Stomach smooth muscle (tissue), 2 donors: ENCODE measurements at regions not wholly inside any gene's neighbourhood (a gene's known extent, or its start where the extent isn't known, plus 50 kb on each side); places are given as distances from the start of the nearest gene placed in this dataset.

Source experiments
- H3K27ac ChIP-seq: one replicate; pipeline ENCODE4 v1.7.0; 2013; ENCODE audit warnings: mild to moderate bottlenecking, low read length, inconsistent platforms
- H3K27me3 ChIP-seq, 2 donors: one replicate each; pipeline ENCODE4 v1.7.0; 2013; ENCODE audit warnings: low read length in 2 of 2; ENCODE audit not compliant: insufficient read depth in 2 of 2, control insufficient read depth in 1 of 2
- H3K36me3 ChIP-seq, 2 donors: one replicate each; pipeline ENCODE4 v1.7.0; 2013; ENCODE audit warnings: low read length in 2 of 2; ENCODE audit not compliant: control insufficient read depth in 2 of 2, insufficient read depth in 2 of 2
- H3K4me1 ChIP-seq: one replicate; pipeline ENCODE4 v1.7.0; 2013; ENCODE audit warnings: low read length; ENCODE audit not compliant: control insufficient read depth, insufficient read depth
- H3K4me3 ChIP-seq, 2 donors: one replicate each; pipeline ENCODE4 v1.7.0; 2013; ENCODE audit warnings: low read length in 2 of 2
- H3K9ac ChIP-seq, 2 donors: one replicate each; pipeline ENCODE4 v1.7.0; 2013; ENCODE audit warnings: low read length in 2 of 2, mild to moderate bottlenecking in 1 of 2
- H3K9me3 ChIP-seq, 2 donors: one replicate each; pipeline ENCODE4 v1.7.0; 2013; ENCODE audit warnings: low read length in 2 of 2; ENCODE audit not compliant: control insufficient read depth in 2 of 2
- donor health status: healthy.
- donor health status: Pancreatic carcinoma.

DNA sequence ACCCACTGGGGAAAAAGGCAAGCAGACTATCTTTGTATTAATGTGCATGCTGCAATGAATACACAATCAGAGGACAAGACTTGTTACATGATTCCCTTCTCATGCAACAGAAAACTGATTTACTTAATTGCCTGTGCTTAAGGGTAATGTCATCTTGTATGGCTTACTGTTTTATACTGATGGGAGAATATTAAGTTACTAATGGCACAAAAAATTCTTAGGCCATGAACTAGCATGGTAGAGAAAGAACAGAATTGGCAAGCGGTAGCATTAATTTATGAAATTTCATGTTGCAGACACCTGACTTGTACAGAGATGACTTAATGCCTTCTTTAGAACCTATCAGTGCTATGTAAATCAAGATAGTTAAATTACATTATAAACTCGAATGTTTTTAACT lies 282.3 kb downstream of the CNTN3 start:
- Histone ChIP-seq H3K4me3 (no peak overlapping the region), H3K27ac (no peak overlapping the region), H3K36me3 (no peaks in the 10 kb centered on the region), H3K9ac (no peak overlapping the region), H3K9me3 (no peaks in the 10 kb centered on the region), H3K4me1 (no peaks in the 10 kb centered on the region), H3K27me3 (no peaks in the 10 kb centered on the region)

- no peaks in the 10 kb centered on the region for H3K36me3 ChIP-seq
- H3K27me3 ChIP-seq = no peaks in the 10 kb centered on the region
- no peaks in the 10 kb centered on the region for H3K9me3 ChIP-seq
- H3K4me3 ChIP-seq = no peak overlapping the region
- H3K4me1 ChIP-seq = no peaks in the 10 kb centered on the region
- H3K9ac ChIP-seq = no peak overlapping the region
- H3K27ac ChIP-seq = no peak overlapping the region
These were observed 282.7 kb downstream of the CNTN3 start for GRCh38 chr3:74331711-74332110.

DNA sequence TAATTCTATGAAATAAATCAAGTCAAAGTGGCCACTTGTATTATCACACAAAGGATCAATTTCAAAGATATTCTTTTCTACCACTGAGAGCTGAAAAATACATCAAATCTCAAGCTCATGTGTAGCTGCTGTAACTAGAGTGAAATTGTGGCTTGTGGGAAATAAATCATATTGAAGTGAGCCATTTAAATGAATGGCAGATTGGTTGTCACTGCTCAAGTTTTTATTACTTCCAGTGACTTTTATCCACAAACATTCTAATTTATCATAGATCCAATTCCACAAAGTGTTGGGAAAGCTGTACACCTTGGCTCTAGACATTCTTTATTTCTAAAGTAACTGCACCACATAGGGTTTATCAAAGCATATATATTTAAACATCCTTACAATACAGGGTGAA lies 285.4 kb downstream of the CNTN3 start:
- Histone ChIP-seq H3K9ac (no peak overlapping the region), H3K4me3 (no peak overlapping the region), H3K36me3 (no peaks in the 10 kb centered on the region), H3K27ac (no peak overlapping the region), H3K9me3 (no peaks in the 10 kb centered on the region), H3K4me1 (no peaks in the 10 kb centered on the region), H3K27me3 (no peaks in the 10 kb centered on the region)

DNA sequence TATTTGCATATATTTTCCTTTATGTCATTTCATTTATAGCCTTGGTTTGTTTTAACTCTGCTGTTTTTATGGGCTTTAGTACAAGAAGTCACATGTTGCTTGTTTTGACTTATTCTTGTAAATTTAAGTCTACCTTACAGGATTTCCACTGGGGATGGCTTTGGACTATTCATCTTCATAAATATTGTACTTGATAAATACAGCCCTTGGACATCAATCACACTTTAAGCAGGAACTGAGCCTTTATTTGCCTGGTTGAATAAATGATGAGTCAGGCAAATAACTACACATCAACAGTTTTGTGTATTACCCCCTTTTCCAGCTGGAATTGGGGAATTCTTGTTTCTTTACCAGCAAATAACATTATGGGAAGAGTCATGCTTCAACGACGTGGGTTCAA lies 286.0 kb downstream of the CNTN3 start:
- H3K36me3 ChIP-seq = no peaks in the 10 kb centered on the region
- H3K27me3 ChIP-seq = no peaks in the 10 kb centered on the region
- no peak overlapping the region for H3K9ac ChIP-seq
- H3K27ac ChIP-seq = no peak overlapping the region
- H3K4me1 ChIP-seq = no peaks in the 10 kb centered on the region
- H3K4me3 ChIP-seq = no peak overlapping the region
- H3K9me3 ChIP-seq = no peaks in the 10 kb centered on the region

GRCh38 chr3:74315291-74315690 lies 299.2 kb downstream of the CNTN3 start:
- H3K9me3 ChIP-seq = no peaks in the 10 kb centered on the region
- H3K27me3 ChIP-seq = no peaks in the 10 kb centered on the region
- H3K27ac ChIP-seq = no peak overlapping the region
- H3K4me1 ChIP-seq = no peaks in the 10 kb centered on the region
- H3K9ac ChIP-seq = no peak overlapping the region
- no peaks in the 10 kb centered on the region for H3K36me3 ChIP-seq
- H3K4me3 ChIP-seq = no peak overlapping the region

DNA sequence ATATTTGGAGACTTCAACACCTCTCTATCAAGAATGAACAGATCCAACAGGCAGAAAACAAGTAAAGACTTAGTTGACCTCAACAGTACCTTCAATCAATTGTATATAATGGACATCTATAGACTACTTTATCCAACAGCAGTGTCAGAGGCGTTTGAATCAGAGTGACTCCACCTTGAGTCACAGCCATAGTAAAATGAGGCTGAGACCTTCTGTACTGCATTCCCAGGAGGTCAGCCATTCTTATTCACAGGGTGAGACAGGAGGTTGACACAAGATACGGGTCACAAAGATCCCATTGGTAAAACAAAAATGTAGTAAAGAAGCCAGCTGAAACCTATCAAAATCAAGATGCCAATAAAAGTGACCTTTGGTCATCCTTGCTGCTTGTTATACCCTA lies 299.8 kb downstream of the CNTN3 start:
- Histone ChIP-seq H3K9me3 (no peaks in the 10 kb centered on the region), H3K4me1 (no peaks in the 10 kb centered on the region), H3K36me3 (no peaks in the 10 kb centered on the region), H3K27me3 (no peaks in the 10 kb centered on the region), H3K4me3 (no peak overlapping the region), H3K9ac (no peak overlapping the region), H3K27ac (no peak overlapping the region)

DNA sequence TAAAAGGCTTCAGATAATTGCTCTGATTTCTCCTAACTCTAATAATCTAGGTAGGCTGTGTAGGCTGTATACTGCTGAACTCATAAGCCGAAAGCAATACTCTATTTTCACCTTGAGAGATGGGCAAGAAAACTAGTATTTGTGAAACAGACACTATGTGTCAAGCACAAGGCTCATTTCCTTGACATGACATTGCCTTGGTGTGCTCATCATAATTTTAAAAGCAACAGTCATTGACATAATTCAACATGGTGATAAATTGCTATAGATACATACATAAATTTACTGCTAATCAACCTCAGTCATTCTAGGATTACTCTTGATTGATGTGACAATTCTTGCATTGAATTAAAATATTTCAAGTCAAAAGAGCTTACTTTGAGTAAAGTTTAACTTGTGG lies 304.7 kb downstream of the CNTN3 start:
- no peak overlapping the region for H3K9ac ChIP-seq
- no peaks in the 10 kb centered on the region for H3K36me3 ChIP-seq
- H3K27ac ChIP-seq = no peak overlapping the region
- H3K27me3 ChIP-seq = no peaks in the 10 kb centered on the region
- no peaks in the 10 kb centered on the region for H3K9me3 ChIP-seq
- H3K4me1 ChIP-seq = no peaks in the 10 kb centered on the region
- no peak overlapping the region for H3K4me3 ChIP-seq

- Histone ChIP-seq H3K36me3 (no peaks in the 10 kb centered on the region), H3K4me1 (no peaks in the 10 kb centered on the region), H3K4me3 (no peak overlapping the region), H3K9me3 (no peaks in the 10 kb centered on the region), H3K9ac (no peak overlapping the region), H3K27me3 (no peaks in the 10 kb centered on the region), H3K27ac (no peak overlapping the region)
These were observed 310.0 kb downstream of the CNTN3 start for GRCh38 chr3:74304424-74304823.

GRCh38 chr3:74303711-74304110 lies 310.7 kb downstream of the CNTN3 start:
- Histone ChIP-seq H3K4me3 (no peak overlapping the region), H3K27me3 (no peaks in the 10 kb centered on the region), H3K27ac (no peak overlapping the region), H3K9me3 (no peaks in the 10 kb centered on the region), H3K36me3 (no peaks in the 10 kb centered on the region), H3K4me1 (no peaks in the 10 kb centered on the region), H3K9ac (no peak overlapping the region)

DNA sequence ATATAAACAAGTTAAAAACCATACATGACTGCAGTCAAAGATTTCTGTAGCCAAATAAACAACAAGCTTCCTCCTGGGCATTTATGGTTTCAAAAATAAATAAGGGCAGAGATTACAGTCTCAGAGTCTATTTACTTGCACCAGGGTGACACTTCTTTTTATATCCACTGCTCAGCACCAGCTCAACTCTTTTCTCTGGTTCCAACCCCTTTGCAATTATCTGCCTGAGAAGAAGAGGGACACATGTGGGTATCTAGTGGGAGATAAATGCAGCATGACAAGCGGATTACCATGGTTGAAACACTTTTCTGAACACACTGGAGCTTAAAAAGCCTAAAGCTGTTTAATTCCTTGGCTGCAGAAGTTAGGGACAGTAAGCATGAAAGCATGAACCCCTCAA lies 311.5 kb downstream of the CNTN3 start:
- H3K27me3 ChIP-seq = no peaks in the 10 kb centered on the region
- H3K4me1 ChIP-seq = no peaks in the 10 kb centered on the region
- H3K27ac ChIP-seq = no peak overlapping the region
- H3K9me3 ChIP-seq = no peaks in the 10 kb centered on the region
- H3K36me3 ChIP-seq = no peaks in the 10 kb centered on the region
- H3K9ac ChIP-seq = no peak overlapping the region
- H3K4me3 ChIP-seq = no peak overlapping the region

DNA sequence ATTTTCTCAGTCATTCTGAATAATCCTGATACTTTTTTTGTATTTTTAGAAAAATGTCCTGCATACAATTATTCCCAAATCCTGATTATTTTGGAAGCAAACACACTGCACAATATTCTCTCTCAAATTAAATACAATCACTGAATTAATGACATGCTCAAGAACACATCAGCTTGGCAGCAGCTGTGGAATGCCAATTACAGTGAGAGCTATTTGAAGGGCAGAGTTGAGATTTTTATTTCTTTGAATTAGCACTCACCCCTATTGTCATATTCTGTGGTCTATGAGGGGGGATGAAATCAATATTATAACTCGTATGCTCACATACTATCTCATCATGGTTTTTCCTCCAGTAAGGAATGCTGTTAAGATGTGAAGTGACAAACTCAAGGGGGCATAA lies 312.2 kb downstream of the CNTN3 start:
- H3K4me1 ChIP-seq = no peaks in the 10 kb centered on the region
- H3K9ac ChIP-seq = no peak overlapping the region
- H3K9me3 ChIP-seq = no peaks in the 10 kb centered on the region
- H3K36me3 ChIP-seq = no peaks in the 10 kb centered on the region
- H3K27ac ChIP-seq = no peak overlapping the region
- H3K27me3 ChIP-seq = no peaks in the 10 kb centered on the region
- H3K4me3 ChIP-seq = no peak overlapping the region

DNA sequence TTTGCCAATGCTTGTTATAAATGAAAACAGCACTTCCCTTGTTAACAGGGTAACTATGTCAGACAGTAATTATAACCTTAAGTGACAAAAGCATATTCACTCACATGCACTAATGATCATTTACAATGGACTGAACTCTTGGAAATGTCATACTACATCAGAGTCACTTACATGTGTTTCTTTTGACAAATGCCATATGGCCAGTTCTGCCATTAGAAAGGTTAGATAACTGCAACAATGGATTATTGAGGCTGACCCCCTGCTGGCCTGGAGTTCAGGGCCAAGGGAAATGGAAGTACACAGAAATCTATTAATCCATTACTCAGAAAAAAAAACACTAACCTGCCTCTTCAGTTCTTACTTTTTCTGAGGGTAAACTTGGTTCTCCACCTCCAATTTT lies 313.4 kb downstream of the CNTN3 start:
- H3K9me3 ChIP-seq = no peaks in the 10 kb centered on the region
- H3K9ac ChIP-seq = no peak overlapping the region
- H3K27ac ChIP-seq = no peak overlapping the region
- no peaks in the 10 kb centered on the region for H3K4me1 ChIP-seq
- H3K36me3 ChIP-seq = no peaks in the 10 kb centered on the region
- H3K27me3 ChIP-seq = no peaks in the 10 kb centered on the region
- no peak overlapping the region for H3K4me3 ChIP-seq
